Endodermal cell (in vitro differentiated cells): ENCODE measurements at regions not wholly inside any gene's neighbourhood (a gene's known extent, or its start where the extent isn't known, plus 50 kb on each side); places are given as distances from the start of the nearest gene placed in this dataset.
"Not testable (repeated sequence)": the region's sequence is repeated elsewhere in the genome, so short reads cannot be mapped to it uniquely, and the experiment has no call there.

Source experiments
- DNase-seq: peaks from one replicate; pipeline ENCODE4 v3.0.0-alpha.2; 2017
- H3K27ac ChIP-seq: 2 replicates; pipeline ENCODE4 v1.5.1; 2013; ENCODE audit warnings: mild to moderate bottlenecking, low read depth, low read length, moderate library complexity
- H3K27me3 ChIP-seq: 2 replicates; pipeline ENCODE4 v1.6.1; 2013; ENCODE audit warnings: mild to moderate bottlenecking, low read length, moderate library complexity; ENCODE audit not compliant: insufficient read depth, control insufficient read depth, poor library complexity, severe bottlenecking
- H3K36me3 ChIP-seq: 2 replicates; pipeline ENCODE4 v1.7.0; 2013; ENCODE audit warnings: mild to moderate bottlenecking, low read length, moderate library complexity; ENCODE audit not compliant: control insufficient read depth, insufficient read depth
- H3K4me1 ChIP-seq: one replicate; pipeline ENCODE4 v1.7.0; 2013; ENCODE audit warnings: low read length; ENCODE audit not compliant: control insufficient read depth, insufficient read depth
- H3K4me3 ChIP-seq: 2 replicates; pipeline ENCODE4 v1.5.1; 2013; ENCODE audit warnings: mild to moderate bottlenecking, low read length, moderate library complexity
- H3K9ac ChIP-seq: 2 replicates; pipeline ENCODE4 v1.6.1; 2013; ENCODE audit warnings: mild to moderate bottlenecking, low read length, moderate library complexity; ENCODE audit not compliant: poor library complexity, severe bottlenecking; ENCODE audit errors: extremely low read depth
- H3K9me3 ChIP-seq: 2 replicates; pipeline ENCODE4 v1.6.1; 2013; ENCODE audit warnings: mild to moderate bottlenecking, low read length, moderate library complexity; ENCODE audit not compliant: control insufficient read depth
- H3K27ac Mint-ChIP-seq: 2 replicates; pipeline ENCODE4 v1.8.0; 2020; ENCODE audit warnings: mixed read lengths
- H3K27me3 Mint-ChIP-seq: 2 replicates; pipeline ENCODE4 v1.8.0; 2021; ENCODE audit warnings: mild to moderate bottlenecking, mixed read lengths; ENCODE audit not compliant: insufficient read depth
- H3K36me3 Mint-ChIP-seq: 2 replicates; pipeline ENCODE4 v1.8.0; 2020; ENCODE audit warnings: low read depth, mixed read lengths
- H3K4me1 Mint-ChIP-seq: 2 replicates; pipeline ENCODE4 v1.8.0; 2020; ENCODE audit warnings: mixed read lengths
- H3K4me3 Mint-ChIP-seq: 2 replicates; pipeline ENCODE4 v1.8.0; 2020; ENCODE audit warnings: mild to moderate bottlenecking, moderate library complexity, mixed read lengths
- H3K9me3 Mint-ChIP-seq: 2 replicates; pipeline ENCODE4 v1.8.0; 2020; ENCODE audit warnings: mild to moderate bottlenecking, mixed read lengths
- CTCF ChIP-seq: fragments of 200-600 bp; sonication (generic); conservative IDR thresholded peaks from 2 replicates; pipeline ENCODE4 v1.5.0; 2021; ENCODE audit warnings: antibody characterized with exemption, mild to moderate bottlenecking
- WGBS, 2 experiments: methylation state at CpG; one replicate each; pipeline versions ENCODE4 v1.1.5 to v1.1.7; 2013; ENCODE audit warnings: missing lambda C conversion rate in 2 of 2, mixed read lengths in 1 of 2; ENCODE audit not compliant: insufficient coverage in 1 of 2, insufficient read length in 1 of 2; 5-methylcytosine and 5-hydroxymethylcytosine counted together

- Mint-ChIP-seq H3K36me3 (no peaks in the 10 kb centered on the region), H3K27me3 (no peaks in the 10 kb centered on the region), H3K9me3 (no peaks in the 10 kb centered on the region), H3K27ac (no peak overlapping the region), H3K4me3 (no peak overlapping the region), H3K4me1 (no peaks in the 10 kb centered on the region)
- no peaks in the 10 kb centered on the region for H3K9me3 ChIP-seq
- no peak overlapping the region for H3K9ac ChIP-seq
- H3K27ac ChIP-seq = no peak overlapping the region
- H3K4me1 ChIP-seq = no peaks in the 10 kb centered on the region
- DNase-seq = no peak
- no peak overlapping the region for H3K4me3 ChIP-seq
- no peaks in the 10 kb centered on the region for H3K36me3 ChIP-seq
- no peak for TF ChIP-seq CTCF
- no peaks in the 10 kb centered on the region for H3K27me3 ChIP-seq
- 82% methylated on average over 3 of the region's 3 CpGs; no CpG with 5 or more reads in 1 of the 2 experiments for WGBS, 2 experiments
Measured at GRCh38 chr15:55084673-55085072, 112.1 kb downstream of the RSL24D1 start.

DNA sequence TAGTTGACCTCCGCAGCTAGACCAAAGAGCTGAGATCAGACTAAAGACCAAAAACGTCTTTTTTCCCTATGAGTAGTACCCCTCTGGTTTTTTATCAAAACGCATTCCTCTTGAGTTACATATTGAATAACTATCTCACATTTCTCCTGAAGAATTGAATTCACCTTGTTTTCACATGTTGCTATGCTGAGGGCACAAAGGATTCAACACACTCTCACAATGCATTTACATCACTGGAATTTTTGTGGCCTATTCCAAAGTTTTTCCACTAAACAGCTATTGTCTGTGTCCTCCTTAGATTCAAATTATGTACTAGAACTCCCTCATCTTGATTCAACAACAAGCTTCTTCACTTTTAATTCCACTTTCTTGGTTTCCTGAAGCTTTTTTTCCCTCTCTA lies 112.5 kb downstream of the RSL24D1 start:
- H3K27me3 Mint-ChIP-seq = no peaks in the 10 kb centered on the region

GRCh38 chr15:55077052-55077451 lies 119.7 kb downstream of the RSL24D1 start:
- DNase-seq, H3K27me3 ChIP-seq, H3K4me1 Mint-ChIP-seq, H3K4me3 Mint-ChIP-seq, H3K4me1 ChIP-seq, H3K36me3 ChIP-seq, H3K9ac ChIP-seq, H3K27me3 Mint-ChIP-seq, H3K36me3 Mint-ChIP-seq, H3K4me3 ChIP-seq, H3K27ac Mint-ChIP-seq, H3K9me3 ChIP-seq, H3K27ac ChIP-seq: not testable (repeated sequence)
- WGBS, 2 experiments = 100% methylated on average over 1 of the region's 1 CpG; no CpG with 5 or more reads in 1 of the 2 experiments
- peaks cover 14% of the 10 kb centered on the region for H3K9me3 Mint-ChIP-seq

More for the DNA sequence above, 112.5 kb downstream of the RSL24D1 start:
- Mint-ChIP-seq H3K4me1 (no peaks in the 10 kb centered on the region), H3K36me3 (no peaks in the 10 kb centered on the region), H3K27ac (no peak overlapping the region), H3K4me3 (no peak overlapping the region), H3K9me3 (peaks cover 2% of the 10 kb centered on the region)
- no peaks in the 10 kb centered on the region for H3K36me3 ChIP-seq
- no peaks in the 10 kb centered on the region for H3K27me3 ChIP-seq
- no peak for DNase-seq
- no peak overlapping the region for H3K27ac ChIP-seq
- H3K9me3 ChIP-seq = no peaks in the 10 kb centered on the region
- WGBS, 2 experiments = 80 to 90% methylated on average over 3 of the region's 3 CpGs
- no peak for TF ChIP-seq CTCF
- no peak overlapping the region for H3K9ac ChIP-seq
- H3K4me3 ChIP-seq = no peak overlapping the region
- no peaks in the 10 kb centered on the region for H3K4me1 ChIP-seq

GRCh38 chr15:55074431-55074830 lies 122.3 kb downstream of the RSL24D1 start:
- H3K9me3 Mint-ChIP-seq = peaks cover 14% of the 10 kb centered on the region
- Histone ChIP-seq H3K4me1 (no peaks in the 10 kb centered on the region), H3K27me3 (no peaks in the 10 kb centered on the region), H3K4me3 (no peak overlapping the region), H3K36me3 (no peaks in the 10 kb centered on the region), H3K9ac (no peak overlapping the region), H3K9me3 (peaks cover 8% of the 10 kb centered on the region), H3K27ac (no peak overlapping the region)
- no peaks in the 10 kb centered on the region for H3K4me1 Mint-ChIP-seq
- 89 to 91% methylated on average over 6 of the region's 6 CpGs for WGBS, 2 experiments
- no peak overlapping the region for H3K27ac Mint-ChIP-seq
- no peaks in the 10 kb centered on the region for H3K36me3 Mint-ChIP-seq
- no peak for TF ChIP-seq CTCF
- H3K4me3 Mint-ChIP-seq = no peak overlapping the region
- H3K27me3 Mint-ChIP-seq = no peaks in the 10 kb centered on the region
- no peak for DNase-seq

DNA sequence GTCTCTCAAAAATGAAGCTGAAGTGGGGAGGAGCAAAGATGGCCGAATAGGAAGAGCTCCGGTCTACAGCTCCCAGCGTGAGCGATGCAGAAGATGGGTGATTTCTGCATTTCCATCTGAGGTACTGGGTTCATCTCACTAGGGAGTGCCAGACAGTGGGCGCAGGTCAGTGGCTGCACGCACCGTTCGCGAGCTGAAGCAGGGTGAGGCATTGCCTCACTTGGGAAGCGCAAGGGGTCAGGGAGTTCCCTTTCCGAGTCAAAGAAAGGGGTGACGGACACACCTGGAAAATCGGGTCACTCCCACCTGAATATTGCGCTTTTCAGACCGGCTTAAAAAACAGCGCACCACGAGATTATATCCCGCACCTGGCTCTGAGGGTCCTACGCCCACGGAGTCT lies 132.8 kb downstream of the RSL24D1 start:
- 88 to 92% methylated on average over 8 to 17 of the region's 20 CpGs for WGBS, 2 experiments

More for the DNA sequence above, 132.8 kb downstream of the RSL24D1 start:
- H3K27me3 Mint-ChIP-seq, H3K27ac Mint-ChIP-seq, H3K9ac ChIP-seq, H3K4me1 Mint-ChIP-seq, H3K4me3 ChIP-seq, DNase-seq, H3K27ac ChIP-seq, H3K27me3 ChIP-seq, H3K36me3 ChIP-seq, H3K9me3 ChIP-seq, H3K36me3 Mint-ChIP-seq, H3K4me1 ChIP-seq: not testable (repeated sequence)
- peak overlapping the region; percentile 44 for H3K4me3 Mint-ChIP-seq
- peaks cover 18% of the 10 kb centered on the region for H3K9me3 Mint-ChIP-seq
